NT2/D1 (cell line): ENCODE measurements at regions not wholly inside any gene's neighbourhood (a gene's known extent, or its start where the extent isn't known, plus 50 kb on each side); places are given as distances from the start of the nearest gene placed in this dataset.

Source experiments
- SUZ12 ChIP-seq: IDR thresholded peaks from 2 replicates; pipeline ENCODE4 v1.6.1; 2011; ENCODE audit not compliant: insufficient read length, insufficient read depth; ENCODE audit errors: extremely low read depth
- YY1 ChIP-seq: IDR thresholded peaks from 2 replicates; pipeline ENCODE4 v1.6.1; 2011; ENCODE audit not compliant: insufficient read length, insufficient read depth
- ZNF274 ChIP-seq: IDR thresholded peaks from 2 replicates; pipeline ENCODE4 v1.6.1; 2011; ENCODE audit warnings: mild to moderate bottlenecking, low read depth, low read length

- TF ChIP-seq ZNF274 (no peak), SUZ12 (no peak), YY1 (no peak)
Observed at GRCh38 chr20:58160451-58161061, 67.9 kb downstream of the ANKRD60 start.
